HG02852 (cell line): ENCODE measurements at regions not wholly inside any gene's neighbourhood (a gene's known extent, or its start where the extent isn't known, plus 50 kb on each side); places are given as distances from the start of the nearest gene placed in this dataset.

Experiments used
- ATAC-seq: cut with Tn5 transposase; IDR thresholded peaks from one replicate; pipeline ENCODE4 v1.9.1; 2021; ENCODE audit warnings: mild to moderate bottlenecking, moderate library complexity; ENCODE audit not compliant: unreplicated experiment

DNA sequence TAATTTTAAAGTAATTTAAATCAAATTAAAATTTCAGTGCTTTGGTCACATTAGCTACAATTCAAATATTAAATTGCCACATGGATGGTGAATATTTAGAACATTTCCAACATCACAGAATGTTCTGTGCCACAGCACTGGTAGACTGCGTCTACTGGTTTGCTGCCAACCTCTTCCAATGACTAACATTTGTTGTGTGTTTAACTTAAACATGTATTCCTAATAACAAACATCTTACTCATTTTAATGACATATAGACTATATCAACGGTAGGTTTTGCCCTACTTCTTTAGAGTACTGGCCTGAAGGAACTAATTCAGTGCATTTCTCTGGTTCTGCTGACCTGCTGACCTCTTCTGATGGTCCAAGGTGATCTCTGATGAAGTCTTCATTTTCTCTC lies 157.6 kb downstream of the DCK start:
- no peak for ATAC-seq

DNA sequence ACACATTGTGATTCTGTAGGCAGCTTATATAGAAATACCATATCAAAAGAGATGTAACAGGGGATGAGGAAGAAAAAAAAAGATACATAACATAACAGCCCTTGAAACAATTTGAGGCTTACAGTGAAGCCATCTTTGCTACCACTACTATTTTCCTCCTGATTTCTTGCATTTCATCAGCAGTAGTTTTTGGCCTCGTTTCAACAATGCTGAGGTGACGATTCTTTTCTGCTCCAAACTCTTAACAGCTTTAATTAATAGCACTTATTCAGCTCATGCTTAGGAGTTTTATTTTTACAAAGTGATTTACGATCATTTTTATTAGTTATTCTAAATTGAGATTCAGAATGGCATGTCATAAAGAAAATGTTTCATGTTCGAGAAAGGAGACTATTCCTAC lies 163.2 kb downstream of the DCK start:
- no peak for ATAC-seq

DNA sequence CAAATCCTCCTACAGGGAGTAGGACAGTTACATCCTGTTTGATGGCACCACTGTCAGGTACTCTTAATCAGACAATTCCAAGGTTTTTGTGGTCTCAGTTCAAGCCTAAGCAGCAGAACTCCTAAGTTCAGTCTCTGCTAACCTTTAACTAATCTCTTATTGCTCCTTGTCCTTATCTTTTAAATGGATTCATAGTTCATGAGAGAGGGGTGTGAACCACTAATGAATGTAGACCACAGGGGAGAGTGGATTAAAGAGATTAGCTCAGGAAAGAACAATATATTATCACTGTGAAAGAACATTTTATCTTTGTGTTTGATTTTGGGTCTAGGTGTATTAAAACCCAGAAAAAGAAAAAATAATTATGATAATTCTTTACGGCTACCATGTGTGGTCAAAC lies 168.9 kb downstream of the DCK start:
- ATAC-seq = no peak

DNA sequence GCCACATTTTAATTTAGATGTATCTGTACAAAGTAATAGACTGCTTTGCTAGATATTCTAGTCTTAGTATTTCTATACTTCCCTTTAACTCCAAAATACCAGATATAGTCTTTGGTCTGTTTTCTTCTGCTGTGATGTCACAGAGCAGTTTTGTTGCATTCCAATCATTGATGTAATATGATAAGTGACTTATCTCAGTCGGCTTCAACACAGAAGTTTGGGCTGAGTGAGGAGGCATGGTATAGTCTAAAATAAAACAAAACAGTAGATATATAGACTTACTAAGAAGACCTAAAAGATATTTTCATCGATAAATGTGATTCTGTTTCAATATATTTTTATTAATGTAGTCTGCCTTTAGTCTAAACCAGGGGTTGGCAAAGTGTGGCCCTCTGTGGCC lies 169.9 kb downstream of the DCK start:
- ATAC-seq = no peak

DNA sequence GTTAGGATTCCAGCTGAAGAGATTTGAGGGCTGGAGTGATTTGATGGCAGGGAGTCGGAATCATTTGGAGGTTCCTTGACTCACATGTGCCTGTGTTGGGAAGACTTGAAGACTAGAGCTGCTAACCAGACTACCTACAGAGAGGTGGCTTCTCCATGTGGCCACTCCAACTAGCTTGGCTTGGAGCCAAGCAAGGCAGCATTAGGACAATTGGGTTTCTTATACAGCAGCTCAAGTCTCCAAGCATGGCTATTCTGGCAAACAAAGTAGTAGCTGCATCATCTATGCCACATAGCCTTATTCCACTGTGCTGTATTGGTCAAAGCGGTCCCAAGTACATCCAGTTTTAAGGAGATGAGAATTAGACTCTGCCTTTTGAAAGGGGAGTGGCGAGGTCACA lies 171.7 kb upstream of the SLC4A4 start:
- no peak for ATAC-seq

DNA sequence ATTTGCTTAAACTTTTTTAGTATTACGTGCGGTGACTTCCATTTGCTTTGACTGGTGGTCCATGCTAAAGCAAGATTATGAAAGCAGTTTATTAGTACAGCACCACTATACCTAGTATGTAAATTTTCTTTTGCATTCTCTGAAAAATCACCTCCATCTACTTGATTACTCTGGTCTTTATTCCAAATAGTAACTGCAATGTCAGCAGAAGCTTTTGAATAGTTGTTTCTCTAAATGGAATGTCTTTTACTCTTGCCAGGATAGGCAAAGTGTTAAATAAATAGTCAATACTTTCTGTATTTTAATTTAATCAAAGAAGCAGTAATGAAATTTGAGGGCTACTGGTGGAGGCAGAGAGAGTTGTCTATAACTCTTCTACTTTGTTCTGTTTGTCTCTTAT lies 167.2 kb upstream of the SLC4A4 start:
- no peak for ATAC-seq

DNA sequence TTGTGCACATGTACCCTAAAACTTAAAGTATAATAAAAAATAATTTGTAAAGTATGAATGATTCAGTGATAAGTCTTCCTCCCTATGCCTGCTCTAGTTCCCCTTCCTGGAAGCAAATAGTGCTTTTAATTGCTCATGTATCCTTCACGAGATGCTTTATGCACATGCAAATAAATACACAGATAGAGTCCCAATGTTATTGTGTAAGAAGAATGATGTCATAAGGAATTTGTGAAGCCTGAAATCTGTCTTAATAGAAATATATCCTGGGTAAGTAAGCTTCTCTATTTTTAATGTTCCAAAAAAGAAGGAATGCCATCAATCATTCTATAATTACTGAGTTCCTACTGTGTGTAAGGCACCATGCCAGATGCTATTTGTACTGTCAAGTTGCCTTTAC lies 157.5 kb upstream of the SLC4A4 start:
- no peak for ATAC-seq

DNA sequence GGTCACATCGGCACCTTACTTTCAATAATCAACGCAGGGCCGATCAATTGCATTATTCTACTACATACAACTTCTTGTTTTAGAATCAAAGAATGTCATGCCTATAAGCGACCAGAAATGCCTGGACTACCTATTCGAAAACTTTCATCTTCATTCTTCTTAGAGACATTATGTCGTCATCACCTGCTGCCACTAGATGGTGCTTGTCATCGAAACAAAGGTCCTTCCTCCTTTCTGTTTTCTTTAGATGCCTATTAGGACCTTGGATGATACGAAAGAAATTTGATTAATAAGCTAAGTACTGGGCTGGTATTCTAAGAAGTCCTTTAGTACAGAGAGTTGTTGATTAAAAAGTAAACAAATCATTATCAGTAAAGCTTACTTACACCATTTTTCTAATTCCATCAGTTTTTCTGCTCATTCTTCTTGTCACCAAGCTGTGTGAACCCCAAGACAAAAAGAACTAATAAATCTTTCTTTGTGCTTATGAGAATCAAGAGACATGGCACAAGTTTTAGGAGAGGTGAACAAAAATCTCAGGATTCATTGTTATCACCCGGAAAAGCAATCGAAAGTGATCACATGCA lies 154.5 kb upstream of the SLC4A4 start:
- peak; percentile 77 for ATAC-seq

DNA sequence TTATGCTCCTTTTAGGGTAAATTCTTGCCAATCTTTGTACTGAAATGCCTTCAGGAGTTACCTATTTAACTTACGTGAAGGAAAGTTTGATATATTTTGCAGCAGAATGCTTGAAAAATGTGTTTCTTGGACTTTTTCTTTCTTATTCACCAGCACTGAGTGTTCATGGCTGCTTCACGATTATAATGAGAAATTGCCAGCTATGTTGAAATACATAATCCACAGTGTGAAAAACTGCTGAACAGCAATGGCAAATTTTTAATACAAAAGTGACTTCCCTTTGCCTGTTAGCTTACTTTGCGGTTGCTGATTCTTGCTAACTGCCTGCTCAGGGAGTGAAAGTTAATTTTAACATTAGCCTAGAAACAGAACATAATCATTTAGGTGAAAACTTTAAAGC lies 153.8 kb upstream of the SLC4A4 start:
- no peak for ATAC-seq

DNA sequence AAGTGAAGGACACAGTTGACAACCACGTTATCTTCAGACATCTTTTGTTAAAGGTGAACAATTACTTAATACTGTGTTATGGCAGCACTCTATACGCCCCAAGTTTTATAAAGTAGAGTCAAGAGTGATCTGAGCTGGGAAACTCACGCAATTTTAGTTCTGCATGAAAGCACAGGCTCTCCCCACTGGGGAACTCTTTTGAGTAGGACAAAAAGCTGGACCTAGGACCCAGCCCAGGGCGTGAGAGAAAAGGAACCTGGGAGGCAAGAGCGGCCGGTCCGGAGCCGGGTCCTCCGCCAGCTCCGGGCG lies 152.6 kb upstream of the SLC4A4 start:
- no peak for ATAC-seq

DNA sequence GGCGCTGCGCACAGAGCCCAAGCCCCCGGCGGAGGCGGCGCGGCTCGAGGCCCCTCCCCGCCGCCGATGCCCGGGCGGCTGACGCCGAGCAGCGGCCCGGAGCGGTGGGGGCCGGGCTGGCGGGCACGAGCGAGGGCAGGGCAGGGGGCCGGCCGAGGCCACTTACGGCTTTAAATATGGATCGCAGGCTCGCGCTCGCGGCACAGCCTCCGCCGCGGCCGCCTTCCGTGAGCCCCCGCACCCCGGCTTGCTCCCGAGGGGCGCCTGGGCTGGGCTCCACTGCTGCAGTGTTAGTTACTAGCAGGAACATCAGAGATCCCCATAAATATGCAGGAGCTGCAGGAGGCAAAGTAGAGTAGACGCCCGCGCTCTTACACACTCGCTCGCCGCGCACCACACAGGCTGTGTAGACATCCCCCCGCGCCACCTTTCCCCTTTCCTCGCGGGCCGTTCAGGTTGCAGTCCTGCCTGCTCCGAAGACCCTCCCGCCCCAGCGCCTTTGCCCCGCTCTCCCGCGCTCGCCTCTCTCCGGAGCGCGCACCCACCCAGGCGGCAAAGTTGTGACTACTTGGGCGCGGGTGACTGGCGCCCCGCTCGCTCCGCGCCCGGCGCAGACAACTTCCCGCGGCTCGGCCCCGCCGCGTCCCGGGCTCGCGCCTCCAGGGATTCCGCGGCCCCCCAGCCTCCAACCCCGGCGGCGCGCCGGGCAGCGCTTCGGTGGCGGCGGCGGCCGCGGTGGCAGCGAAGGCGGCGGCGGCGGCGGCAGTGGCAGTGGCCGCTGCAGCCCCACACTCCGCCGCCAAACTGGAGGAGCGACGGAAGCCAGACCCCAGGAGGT lies 152.0 kb upstream of the SLC4A4 start:
- ATAC-seq = no peak

DNA sequence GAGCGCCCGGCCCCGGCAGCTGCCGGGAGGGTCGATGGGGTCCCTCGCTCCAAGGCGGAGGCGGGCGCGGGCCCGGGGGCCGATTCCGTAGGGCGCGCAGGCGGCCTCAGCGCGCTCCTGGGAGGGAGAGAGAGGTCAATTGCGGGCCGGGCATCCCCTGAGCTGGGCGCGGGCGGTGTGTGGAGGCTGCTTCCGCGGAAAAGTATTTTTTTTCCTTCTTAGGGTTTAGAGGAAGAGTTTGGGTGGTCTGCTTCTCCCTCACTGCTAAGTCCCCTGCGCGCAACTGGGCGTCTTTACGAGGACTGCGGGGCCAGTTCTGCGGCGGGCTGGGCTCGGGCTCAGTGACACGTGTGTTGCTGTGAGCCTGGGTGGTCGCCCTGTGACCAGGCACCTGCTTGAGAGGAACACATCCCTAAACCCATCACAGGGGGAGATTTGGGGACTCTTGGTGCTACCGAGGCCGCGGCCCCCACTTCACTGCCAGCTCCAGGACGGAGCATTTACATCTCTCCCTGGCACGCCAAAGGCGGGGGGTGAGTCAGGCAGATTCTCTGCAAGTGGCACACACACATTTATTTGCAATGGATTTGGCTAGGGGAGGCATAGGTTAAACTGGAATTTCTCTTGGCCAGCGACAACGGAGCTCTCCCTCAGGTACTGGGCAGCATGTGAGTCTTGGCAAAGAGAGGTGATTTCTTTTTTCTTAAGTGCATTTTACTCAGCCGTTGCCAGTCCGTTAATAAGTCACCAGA lies 151.2 kb upstream of the SLC4A4 start:
- no peak for ATAC-seq

DNA sequence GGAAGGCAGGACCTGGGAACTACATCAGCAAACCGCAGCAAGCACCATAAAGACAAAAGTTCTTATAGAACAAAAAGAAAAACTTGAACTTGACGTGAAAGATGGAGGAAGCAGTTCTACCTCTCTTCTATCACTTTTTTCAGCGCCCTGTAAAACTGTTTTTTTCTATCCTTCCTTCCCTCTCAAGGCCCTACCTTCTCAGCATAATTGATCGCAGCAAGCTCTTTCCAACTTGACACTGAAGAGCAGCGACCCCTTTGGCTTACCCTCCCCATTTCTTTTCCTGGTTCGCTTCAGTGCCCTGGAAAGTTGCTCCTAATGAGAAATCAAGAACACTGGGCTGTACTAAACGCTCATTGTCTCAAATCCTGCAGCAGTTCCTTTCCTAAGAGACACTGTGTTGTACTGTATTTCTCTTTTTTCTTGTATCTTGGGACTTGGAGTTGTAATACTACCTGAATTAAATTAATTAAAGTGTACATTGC lies 150.6 kb upstream of the SLC4A4 start:
- ATAC-seq = no peak

DNA sequence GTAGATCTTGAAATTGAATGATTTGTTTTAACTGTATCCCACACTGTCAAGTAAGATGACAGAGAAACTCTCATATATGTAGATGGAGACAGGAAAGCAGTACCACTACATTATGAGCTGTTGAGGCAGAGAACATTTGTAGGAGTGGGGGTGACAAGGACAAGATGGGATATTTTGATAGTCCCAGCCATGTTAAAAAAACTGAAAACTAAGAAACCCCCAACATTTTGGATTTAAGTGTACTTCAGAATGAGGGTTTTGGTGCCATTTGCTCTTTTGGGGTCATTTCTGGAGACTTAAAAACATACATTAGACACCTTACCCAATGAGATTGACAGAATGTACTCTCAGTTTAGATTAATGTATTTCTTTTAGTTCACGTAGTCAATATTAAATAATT lies 149.9 kb upstream of the SLC4A4 start:
- ATAC-seq = no peak

DNA sequence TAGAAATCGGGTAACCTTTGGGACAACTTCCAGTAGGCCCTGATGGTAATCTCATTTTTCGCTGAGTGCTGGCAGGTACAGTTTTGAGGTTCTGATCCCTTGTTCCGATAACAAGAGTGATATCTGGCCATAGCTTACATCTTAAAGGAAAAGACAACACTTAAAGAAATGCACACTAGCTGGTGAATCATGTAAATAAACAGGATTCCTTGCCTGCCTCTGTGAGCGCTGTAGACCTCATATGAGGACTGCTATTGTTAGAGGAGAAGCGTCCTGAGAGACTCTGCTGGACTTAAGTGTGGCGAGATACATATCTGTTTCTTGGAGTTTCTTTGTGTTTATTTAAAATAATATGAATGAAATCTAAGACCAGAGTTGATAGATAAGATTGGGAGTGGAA lies 149.3 kb upstream of the SLC4A4 start:
- ATAC-seq = no peak

DNA sequence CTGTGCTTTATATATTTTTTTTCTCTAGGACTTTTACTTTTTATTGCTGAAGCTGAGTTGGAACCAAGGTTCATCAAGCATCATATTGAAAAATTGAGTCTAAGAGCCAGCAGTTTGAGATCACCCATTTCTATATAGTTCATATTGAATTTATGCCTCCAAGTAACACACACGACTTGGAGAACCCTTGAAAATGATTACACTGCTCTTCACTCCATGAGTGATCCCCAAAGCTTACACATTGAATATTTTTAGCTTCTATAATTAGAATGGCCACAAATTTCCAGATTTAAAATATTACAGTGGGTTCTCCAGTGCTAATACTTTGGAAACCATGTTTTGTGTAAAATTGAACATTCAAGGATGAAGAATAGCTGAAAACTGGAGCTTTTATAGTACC lies 144.4 kb upstream of the SLC4A4 start:
- no peak for ATAC-seq

DNA sequence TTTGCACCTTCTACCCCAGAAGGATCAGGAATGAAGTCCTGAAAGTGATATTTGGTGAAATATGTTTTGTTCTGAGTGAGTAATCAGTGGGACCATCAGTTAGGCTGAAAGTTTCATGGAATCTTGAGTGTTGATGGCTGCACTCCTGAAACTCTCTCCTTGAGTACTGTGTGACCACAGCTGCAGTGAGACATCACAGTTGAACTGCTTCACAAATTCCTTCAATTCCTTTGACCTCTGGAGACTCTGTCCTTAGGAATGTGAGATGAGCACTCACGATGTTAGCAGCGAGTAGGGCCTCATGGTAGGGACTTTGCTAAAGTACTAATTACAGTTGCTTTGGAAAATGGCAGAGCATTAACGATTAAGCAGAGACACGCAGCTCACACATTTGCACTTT lies 142.9 kb upstream of the SLC4A4 start:
- ATAC-seq = no peak

DNA sequence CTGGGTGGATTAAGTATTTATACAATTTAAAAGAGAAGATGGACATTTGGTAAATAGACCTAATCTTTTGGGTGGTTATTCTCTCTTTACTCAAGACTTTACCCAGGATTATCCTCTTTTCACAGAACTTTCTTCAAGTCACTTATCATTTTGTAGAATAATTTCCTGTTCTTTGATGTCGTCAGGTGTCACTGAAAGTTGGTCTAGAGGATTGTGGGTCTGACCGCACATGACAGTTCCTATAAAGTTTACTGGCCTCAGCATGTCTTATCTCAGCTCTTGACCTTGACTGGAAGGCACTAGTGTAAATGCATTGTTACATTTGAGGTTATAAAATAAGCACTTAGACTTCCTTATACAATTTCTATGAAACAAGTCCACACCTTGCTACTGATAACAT lies 139.9 kb upstream of the SLC4A4 start:
- ATAC-seq = no peak

DNA sequence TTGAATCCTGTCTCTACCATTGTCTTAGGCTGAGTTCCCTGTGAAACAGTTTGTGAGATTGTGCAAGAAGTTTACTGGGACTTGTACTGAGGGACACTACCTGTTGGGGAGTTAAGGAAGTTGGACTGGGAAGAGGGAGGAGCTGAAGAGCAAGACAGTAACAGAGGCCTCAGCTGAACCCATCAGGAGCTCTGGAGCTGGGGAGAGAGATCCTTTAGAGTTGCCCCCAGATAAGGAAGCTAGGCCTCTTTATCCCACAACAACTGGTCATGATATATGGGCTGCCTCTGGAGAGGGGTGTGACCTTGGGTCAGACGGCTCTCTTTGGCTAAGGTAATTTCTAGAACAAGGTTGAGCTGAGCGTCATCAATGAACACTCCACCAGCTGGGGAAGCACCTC lies 137.8 kb upstream of the SLC4A4 start:
- ATAC-seq = no peak

DNA sequence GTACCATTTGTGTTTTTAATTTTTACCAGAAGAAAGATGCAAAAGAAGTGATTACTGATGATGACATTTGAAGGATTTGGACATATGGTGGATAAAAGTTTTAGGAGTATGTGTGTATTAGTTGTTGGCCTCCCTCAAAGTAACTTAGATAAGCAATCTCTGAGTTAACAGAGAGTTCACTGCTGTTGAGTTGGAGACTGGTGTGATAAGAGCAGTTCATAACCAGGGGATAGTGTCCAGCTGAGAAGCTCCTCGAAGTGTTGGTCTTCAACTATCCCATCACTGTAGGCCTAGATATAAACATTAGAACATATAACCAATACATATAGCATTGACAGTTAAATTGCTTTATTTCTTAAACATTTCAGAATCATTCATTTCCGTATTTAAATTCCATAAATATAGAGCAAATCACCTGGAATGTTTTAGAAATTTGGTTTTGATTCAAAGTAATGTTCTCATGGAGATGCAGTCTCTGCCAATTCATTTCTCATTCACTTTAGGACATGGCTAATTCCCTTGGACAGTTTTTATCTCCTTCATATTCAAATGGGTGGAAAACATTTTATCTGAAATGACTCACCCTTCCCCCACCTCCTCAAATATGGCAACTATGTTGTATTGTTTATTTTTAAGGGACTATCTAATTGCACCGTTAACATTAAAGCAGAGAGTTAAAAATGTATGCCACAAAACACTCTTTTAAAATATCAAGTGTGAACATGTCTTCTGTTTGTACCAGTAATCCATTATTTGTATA lies 136.8 kb upstream of the SLC4A4 start:
- no peak for ATAC-seq

DNA sequence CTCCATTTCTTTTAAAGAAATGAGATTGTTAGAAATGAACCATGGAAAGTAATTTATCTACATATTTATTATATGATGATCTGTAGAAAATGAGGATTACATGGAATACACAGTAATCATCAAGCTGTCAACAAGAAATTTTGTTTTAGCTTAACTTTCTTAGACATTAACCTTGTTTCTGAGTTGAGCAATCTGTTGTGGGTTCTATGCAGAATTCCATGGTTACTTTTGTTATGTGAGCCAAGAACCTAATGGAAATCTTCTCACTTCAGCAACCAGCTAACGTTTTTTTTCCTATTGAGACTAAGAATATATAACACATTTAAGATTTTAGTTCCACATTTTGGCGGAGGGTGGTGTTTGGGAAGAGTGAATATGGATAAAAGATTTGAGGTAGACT lies 136.1 kb upstream of the SLC4A4 start:
- no peak for ATAC-seq
